ELF-1 (cell line): ENCODE measurements at regions not wholly inside any gene's neighbourhood (a gene's known extent, or its start where the extent isn't known, plus 50 kb on each side); places are given as distances from the start of the nearest gene placed in this dataset.
A peak's percentile ranks its signal among the peaks of the same experiment; 100 is the strongest.

Experiments used
- DNase-seq: peaks from one replicate; pipeline ENCODE4 v3.0.0-alpha.2; 2016; ENCODE audit warnings: low read depth, low spot score

GRCh38 chr9:78563269-78563668, 266.3 kb downstream of the PSAT1 start:
- DNase-seq = no peak

- no peak for DNase-seq
Observed at GRCh38 chr9:78565481-78565880, 268.6 kb downstream of the PSAT1 start.

GRCh38 chr9:78566521-78566920, 269.6 kb downstream of the PSAT1 start:
- no peak for DNase-seq

GRCh38 chr9:78566948-78567675, 270.2 kb downstream of the PSAT1 start:
- DNase-seq = peak; percentile 22

GRCh38 chr9:78567693-78568092, 270.8 kb downstream of the PSAT1 start:
- peak; percentile 39 for DNase-seq

GRCh38 chr9:78568774-78569173, 271.8 kb downstream of the PSAT1 start:
- no peak for DNase-seq

- no peak for DNase-seq
Observed at GRCh38 chr9:78572266-78572665, 275.3 kb downstream of the PSAT1 start.

GRCh38 chr9:78573205-78573604, 276.3 kb downstream of the PSAT1 start:
- no peak for DNase-seq

GRCh38 chr9:78573669-78574068, 276.7 kb downstream of the PSAT1 start:
- no peak for DNase-seq

- no peak for DNase-seq
Observed at GRCh38 chr9:78574354-78575045, 277.6 kb downstream of the PSAT1 start.

- no peak for DNase-seq
Observed at GRCh38 chr9:78575081-78575480, 278.2 kb downstream of the PSAT1 start.

GRCh38 chr9:78575771-78576170, 278.8 kb downstream of the PSAT1 start:
- DNase-seq = no peak

- peak; percentile 55 for DNase-seq
Observed at GRCh38 chr9:78577156-78577906, 280.4 kb downstream of the PSAT1 start.

GRCh38 chr9:78578072-78578471, 281.1 kb downstream of the PSAT1 start:
- no peak for DNase-seq

GRCh38 chr9:78582821-78583220, 285.9 kb downstream of the PSAT1 start:
- DNase-seq = no peak

GRCh38 chr9:78584589-78584988, 287.7 kb downstream of the PSAT1 start:
- no peak for DNase-seq

- DNase-seq = no peak
Observed at GRCh38 chr9:78585909-78586308, 289.0 kb downstream of the PSAT1 start.

GRCh38 chr9:78590068-78590467, 293.1 kb downstream of the PSAT1 start:
- no peak for DNase-seq

GRCh38 chr9:78592811-78593210, 295.9 kb downstream of the PSAT1 start:
- DNase-seq = no peak

GRCh38 chr9:78595200-78595945, 298.4 kb downstream of the PSAT1 start:
- DNase-seq = no peak

- no peak for DNase-seq
Observed at GRCh38 chr9:78596346-78596745, 299.4 kb downstream of the PSAT1 start.

- DNase-seq = no peak
Observed at GRCh38 chr9:78598120-78598519, 301.2 kb downstream of the PSAT1 start.
